ENCODE measurements at regions not wholly inside any gene's neighbourhood (a gene's known extent, or its start where the extent isn't known, plus 50 kb on each side); places are given as distances from the start of the nearest gene placed in this dataset.

DNA sequence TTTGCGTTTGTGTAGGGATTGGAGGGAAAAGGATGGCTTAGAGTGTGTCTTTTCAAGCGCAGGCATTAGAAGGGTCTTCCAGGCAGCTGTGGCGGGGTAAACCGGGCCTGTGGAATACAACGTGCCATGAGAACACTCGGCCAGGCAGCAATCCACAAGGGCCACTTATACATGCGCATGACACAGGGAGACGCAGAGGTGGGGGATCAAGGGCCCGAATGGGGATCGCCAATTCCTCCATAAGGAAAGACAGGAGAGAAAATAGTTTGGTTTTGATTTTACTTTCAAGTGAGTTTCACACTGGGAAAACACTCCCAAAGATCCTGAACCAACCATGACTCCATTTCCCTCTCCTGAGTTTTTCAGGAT, 71.6 kb downstream of the SPRING1 start:
- TF ChIP-seq TAF1 (IDR thresholded peaks at IDR 0.05; ENCODE audit: borderline replicate concordance, low read depth, low read length), result no peak
- no peak for TF ChIP-seq POLR2A (IDR thresholded peaks at IDR 0.05; ENCODE audit: low read depth, low read length)
- TF ChIP-seq POLR2AphosphoS5 (IDR thresholded peaks at IDR 0.05; ENCODE audit: low read depth, low read length), result no peak

All from GM12892 (cell line).